GM21717 (cell line): ENCODE measurements at regions not wholly inside any gene's neighbourhood (a gene's known extent, or its start where the extent isn't known, plus 50 kb on each side); places are given as distances from the start of the nearest gene placed in this dataset.

ENCODE experiments used
- ATAC-seq: cut with Tn5 transposase; IDR thresholded peaks from one replicate; pipeline ENCODE4 v1.9.1; 2021; ENCODE audit warnings: mild to moderate bottlenecking, moderate library complexity; ENCODE audit not compliant: unreplicated experiment

GRCh38 chr11:25859776-25860175 lies 472.2 kb upstream of the ANO3 start:
- ATAC-seq: no peak

DNA sequence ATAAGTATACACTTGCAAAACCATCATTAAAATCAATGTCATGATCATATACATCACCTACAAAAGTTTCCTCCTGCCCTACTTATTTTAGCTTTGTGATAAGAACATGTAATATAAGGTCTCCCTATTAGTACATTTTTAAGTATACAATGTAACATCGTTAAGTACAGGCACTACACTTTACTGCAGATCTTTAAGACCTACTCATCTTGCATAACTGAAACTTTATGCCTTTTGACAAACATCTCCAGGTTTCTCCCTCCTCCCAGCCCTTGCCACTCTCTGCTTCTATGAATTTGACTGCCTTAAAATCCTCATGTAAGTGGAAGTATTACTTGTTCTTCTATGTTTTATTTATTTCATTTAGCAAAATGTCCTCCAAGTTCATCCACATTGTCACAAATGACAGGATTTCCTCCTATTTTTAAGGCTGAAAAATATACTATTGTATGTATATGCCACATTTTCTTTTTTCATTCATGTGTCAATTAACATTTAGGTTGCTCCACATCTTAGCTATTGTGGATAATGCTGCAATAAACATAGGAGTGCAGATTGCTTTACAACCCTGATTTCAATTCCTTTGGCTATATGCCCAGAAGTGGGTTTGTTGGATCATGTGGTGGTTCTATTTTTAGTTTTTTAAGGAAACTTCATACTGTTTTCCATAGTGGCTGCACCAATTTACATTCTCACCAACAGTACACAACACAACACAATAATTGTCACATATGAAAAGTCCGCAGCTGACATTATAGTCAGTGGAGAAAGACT lies 471.1 kb upstream of the ANO3 start:
- ATAC-seq: no peak

DNA sequence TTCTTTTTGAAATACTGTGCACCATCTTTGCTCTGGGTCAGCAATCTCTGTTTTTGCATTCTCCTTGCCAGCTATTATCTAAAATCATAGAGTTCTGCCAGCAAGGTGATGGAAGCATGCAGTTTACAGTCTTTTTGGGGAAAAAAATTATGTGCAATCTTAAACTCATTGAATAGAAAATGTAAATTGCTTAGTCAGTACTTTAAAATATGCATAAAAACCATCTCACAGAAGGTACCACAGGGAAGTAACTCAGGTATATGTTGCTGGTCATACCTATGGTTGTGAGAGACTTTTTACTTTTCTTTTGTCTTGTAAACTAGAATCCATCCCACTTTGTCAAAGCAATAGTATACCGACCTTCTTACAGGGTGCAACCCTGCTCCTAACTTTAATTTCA lies 469.8 kb upstream of the ANO3 start:
- no peak for ATAC-seq

GRCh38 chr11:25863986-25864385 lies 467.9 kb upstream of the ANO3 start:
- ATAC-seq: no peak

- ATAC-seq: no peak
Observed at GRCh38 chr11:25876456-25876965, 455.4 kb upstream of the ANO3 start.

DNA sequence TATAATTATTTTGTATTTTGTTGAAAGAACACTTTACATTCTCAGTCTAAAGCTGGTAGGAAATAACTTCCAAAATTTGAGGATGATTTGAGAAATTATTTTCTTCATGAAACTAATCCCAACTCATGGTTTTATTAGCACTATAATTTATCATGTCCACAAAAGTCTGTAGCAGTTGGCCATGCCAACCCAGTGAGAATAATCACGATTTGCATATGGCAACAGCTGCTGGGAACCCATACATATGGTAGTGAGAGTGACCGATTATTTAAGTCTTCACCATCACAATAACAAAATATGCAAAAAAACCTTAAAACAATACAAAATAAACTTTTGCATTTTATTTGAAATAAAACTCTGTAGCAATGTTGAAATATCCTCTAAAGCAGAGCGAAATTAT lies 445.9 kb upstream of the ANO3 start:
- ATAC-seq: no peak

- ATAC-seq: no peak
Observed at GRCh38 chr11:25890626-25891260, 441.2 kb upstream of the ANO3 start.

GRCh38 chr11:25891960-25892359 lies 440.0 kb upstream of the ANO3 start:
- no peak for ATAC-seq

- ATAC-seq: no peak
Observed at GRCh38 chr11:25899617-25900160, 432.2 kb upstream of the ANO3 start.

- no peak for ATAC-seq
Observed at GRCh38 chr11:25900814-25901213, 431.1 kb upstream of the ANO3 start.

- no peak for ATAC-seq
Observed at GRCh38 chr11:25901415-25901814, 430.5 kb upstream of the ANO3 start.

DNA sequence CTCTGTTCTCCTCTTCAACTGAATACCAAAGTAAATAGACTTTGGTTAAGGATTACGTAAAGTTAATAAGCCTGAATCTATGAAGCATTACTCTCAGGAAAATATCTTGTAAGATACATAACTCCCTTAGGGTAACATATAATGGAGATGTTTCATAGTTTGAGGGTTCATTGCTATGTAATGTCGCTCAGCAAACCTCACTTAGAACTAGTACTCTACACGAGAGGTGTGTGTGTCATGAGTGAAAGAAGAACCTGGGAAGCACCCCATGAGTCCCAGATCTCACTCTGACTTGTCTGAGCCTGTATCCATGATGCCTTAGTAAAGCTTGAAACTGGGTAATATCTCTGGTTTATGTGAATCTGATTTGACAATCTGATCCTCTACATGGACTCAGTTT lies 429.5 kb upstream of the ANO3 start:
- no peak for ATAC-seq

- ATAC-seq: no peak
Observed at GRCh38 chr11:25908726-25909125, 423.2 kb upstream of the ANO3 start.

DNA sequence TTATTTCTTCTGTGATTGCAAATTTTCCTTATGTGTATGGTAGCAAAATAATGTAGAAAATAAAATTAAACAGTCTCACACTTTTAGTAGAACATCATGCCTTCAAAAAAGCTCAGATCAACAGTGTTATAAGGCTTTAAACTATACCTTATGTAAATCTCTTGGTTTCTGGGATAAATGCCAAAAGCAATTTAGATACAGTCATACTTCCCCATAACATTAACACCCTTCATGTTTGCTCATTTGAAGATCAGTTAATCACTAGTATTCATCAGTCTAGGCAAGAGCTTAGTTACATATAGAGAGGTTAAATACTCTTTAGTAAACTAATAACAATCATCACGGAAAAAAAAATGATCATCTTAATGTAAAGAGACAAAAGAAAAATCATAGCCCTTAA lies 421.8 kb upstream of the ANO3 start:
- no peak for ATAC-seq

DNA sequence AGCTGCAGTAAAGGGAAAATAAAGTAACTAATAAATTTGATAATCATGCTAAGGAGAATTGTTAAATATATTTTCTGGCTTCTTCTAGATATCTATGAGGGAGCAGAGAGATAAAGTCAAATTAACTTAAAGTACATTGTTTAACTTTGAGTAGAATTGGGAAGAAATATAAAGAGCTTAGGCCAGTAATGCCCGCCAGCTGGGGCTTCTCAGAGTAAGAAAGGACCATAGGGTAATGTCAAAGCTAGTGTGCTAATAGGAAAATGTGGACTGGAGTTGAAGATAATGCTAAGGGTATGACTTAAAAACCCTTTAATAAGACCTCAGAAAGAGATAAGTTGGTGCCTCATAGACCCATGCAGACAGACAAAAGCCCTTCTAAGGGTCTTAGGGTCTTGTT lies 411.6 kb upstream of the ANO3 start:
- ATAC-seq: no peak

DNA sequence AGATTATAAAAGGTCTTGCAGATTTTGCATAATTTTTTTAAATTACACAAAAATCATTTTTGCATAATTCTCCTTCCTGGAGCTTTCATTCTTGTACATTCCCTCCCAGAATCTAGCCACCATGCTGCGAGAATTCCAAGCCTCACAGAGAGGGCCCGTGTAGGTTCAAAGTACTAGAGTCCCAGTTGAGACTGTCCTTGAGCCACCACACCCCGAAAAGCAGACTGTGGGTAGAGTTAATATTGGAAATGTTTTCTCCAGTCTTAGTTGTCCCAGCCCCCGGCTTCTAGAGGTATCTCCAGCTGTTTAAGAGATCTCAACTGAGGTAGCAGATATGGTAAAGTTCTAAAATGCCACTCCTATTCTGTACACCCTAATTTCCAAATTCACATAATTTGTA lies 407.3 kb upstream of the ANO3 start:
- ATAC-seq: no peak

- ATAC-seq: no peak
Observed at GRCh38 chr11:25925359-25925758, 406.6 kb upstream of the ANO3 start.

GRCh38 chr11:25927411-25927953 lies 404.4 kb upstream of the ANO3 start:
- no peak for ATAC-seq

DNA sequence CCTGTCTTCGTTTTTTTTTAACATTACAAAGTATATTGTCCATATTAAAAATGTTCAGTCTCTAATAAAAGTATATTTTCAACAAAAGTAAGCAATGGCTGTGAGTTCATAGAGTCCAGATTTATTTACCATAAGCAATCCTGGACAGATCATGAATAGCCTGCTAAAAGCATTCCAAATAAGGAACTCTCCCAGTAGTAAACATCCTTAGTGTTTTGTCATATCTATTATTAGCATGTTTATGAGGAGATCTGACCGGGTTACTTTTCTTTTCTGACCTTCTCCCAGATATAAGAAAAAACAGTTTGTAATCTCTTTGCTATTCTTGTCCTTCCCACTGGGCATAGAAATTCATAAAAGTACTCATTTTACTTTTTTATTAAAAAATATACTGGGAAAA lies 403.9 kb upstream of the ANO3 start:
- ATAC-seq: no peak

DNA sequence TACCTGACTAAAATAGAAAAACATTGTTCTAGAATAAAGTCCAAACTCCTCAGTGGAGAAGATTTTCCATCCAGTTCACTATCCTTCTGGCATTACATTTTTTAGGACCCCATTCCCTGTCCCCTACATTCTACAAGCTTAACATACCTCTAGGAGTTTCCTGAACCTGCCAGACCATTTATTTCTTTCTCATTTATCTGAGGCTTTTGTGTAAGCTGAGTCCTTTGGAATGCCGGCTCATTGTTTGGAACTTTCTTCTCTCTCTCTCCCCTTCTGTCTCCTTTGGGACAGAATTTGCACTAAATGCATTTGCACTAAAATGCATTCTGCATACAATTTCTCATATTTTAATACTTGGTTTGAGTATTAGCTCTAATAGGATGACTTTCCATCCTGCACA lies 393.0 kb upstream of the ANO3 start:
- ATAC-seq: no peak

GRCh38 chr11:25939691-25940090 lies 392.2 kb upstream of the ANO3 start:
- ATAC-seq: no peak

- ATAC-seq: no peak
Observed at GRCh38 chr11:25941353-25941752, 390.6 kb upstream of the ANO3 start.
